Peyer's patch (tissue), 4 donors: ENCODE measurements at regions not wholly inside any gene's neighbourhood (a gene's known extent, or its start where the extent isn't known, plus 50 kb on each side); places are given as distances from the start of the nearest gene placed in this dataset.

Source experiments
- CTCF ChIP-seq, 6 experiments: fragments of 450-650 bp in 4 of 6; fragments of 200-600 bp in 2 of 6; sonication (generic) in 1 of 6; IDR thresholded peaks; one replicate each; pipeline ENCODE4 v1.5.1; 2017 to 2019; ENCODE audit warnings: antibody characterized with exemption in 6 of 6, mild to moderate bottlenecking in 3 of 6, moderate library complexity in 1 of 6
- POLR2A ChIP-seq, 2 donors: fragments of 450-650 bp; IDR thresholded peaks; one replicate each; pipeline ENCODE4 v1.5.1; 2017; ENCODE audit warnings: antibody characterized with exemption in 2 of 2, mild to moderate bottlenecking in 2 of 2, moderate library complexity in 2 of 2

DNA sequence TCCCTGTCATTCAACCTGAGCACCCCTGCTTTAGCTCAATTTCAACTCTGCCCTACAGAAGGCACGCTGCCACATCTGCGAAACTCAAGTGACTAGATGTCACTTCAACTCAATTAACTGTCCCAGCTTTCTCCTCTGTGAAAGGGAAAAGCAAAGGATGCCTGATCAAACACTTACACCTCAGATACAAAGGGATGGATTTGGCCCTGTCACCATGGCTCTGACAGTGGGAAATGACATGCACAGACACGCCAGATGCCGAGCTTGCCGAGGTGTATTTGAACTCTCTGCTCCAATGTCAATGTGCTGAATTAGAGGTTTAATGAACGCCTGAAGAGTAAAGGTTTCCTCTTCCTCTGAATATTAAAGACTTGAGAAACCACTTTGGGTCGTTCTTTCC lies 481.1 kb downstream of the CBLN2 start:
- TF ChIP-seq CTCF (IDR thresholded peaks at IDR 0.05) (no peak), POLR2A (IDR thresholded peaks at IDR 0.05) (no peak)
